ENCODE measurements at regions not wholly inside any gene's neighbourhood (a gene's known extent, or its start where the extent isn't known, plus 50 kb on each side); places are given as distances from the start of the nearest gene placed in this dataset.

GRCh38 chr3:115292131-115292530 lies 145.0 kb upstream of the ZBTB20 start:
- TF ChIP-seq CTCF (IDR thresholded peaks at IDR 0.05; ENCODE audit: low read depth, low read length) (no peak), POLR2A (IDR thresholded peaks at IDR 0.05; ENCODE audit: extremely low read depth, insufficient read length) (no peak), MAX (IDR thresholded peaks at IDR 0.05; ENCODE audit: low read depth, low read length) (no peak), MYC (IDR thresholded peaks at IDR 0.05; ENCODE audit: low read depth, low read length) (no peak)
